ENCODE measurements at regions not wholly inside any gene's neighbourhood (a gene's known extent, or its start where the extent isn't known, plus 50 kb on each side); places are given as distances from the start of the nearest gene placed in this dataset.

DNA sequence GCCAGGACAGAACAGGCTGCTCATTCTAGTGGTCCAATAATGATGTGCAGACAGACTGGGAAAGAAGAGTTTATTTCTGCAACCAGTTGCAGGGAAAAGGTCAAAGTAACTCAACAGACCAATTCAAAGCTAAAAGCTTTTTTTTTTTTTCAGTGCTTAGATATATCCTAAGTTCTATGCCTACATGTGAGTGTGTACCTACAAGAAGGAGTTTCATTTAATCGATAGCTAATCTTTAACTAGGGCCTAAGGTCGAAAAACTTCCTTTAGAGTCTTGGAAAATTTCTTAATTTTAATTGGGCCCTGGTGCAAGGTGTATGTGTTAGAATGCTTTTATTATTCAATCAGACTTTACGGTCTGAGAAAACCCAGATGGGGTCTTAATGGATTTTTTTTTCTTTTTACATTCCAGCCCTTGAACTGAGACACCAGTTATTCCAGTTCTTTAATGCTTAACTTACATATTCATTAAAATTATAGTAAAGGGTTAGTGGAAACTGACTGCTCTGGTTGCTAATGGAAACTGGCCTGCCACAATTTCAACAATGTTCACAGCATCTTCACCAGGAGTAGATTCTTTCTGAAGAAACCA is 365.3 kb downstream of the MTRR start:
- no peak for DNase-seq (ENCODE audit: low read depth in 2 of 3, low spot score in 2 of 3)

DNA sequence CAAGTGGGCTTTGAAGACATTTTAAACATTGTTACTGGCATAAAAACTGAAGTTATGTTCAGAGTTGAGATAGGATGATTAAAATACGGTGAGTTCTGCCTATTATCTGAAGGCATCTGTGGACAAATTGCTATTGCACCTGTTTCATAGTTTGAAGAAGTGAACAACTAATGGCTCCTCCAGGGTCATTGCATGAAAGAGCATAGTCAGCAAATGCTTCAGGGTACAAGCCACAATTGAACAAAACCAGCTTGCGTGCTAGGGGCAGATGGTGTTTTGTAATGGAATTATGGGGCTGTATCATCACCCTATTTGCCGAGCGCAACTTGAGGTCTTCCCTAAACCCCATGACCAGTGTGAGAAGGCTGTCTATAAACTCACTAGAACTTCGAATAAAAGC is 369.1 kb downstream of the MTRR start:
- DNase-seq (ENCODE audit: low read depth in 2 of 3, low spot score in 2 of 3), result no peak

DNA sequence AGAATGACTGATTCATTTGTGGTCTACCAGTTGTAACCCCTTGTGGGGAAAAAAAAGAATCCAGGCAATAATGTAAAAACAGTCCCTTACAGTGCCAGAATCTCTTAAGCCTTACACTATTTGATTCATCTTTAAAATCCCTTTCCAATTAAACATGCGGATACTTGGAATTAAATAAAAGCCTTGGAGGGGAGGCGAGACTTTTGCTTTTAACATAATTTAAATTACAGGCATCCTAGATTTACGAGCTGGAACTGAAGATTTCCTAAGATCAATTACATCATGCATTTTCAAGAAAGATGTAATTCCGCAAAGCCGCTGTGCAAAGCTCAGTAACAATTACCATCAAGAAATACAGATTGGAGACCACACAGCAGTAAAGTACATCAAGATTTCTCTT is 370.2 kb downstream of the MTRR start:
- DNase-seq (ENCODE audit: low read depth in 2 of 3, low spot score in 2 of 3), result no peak

DNA sequence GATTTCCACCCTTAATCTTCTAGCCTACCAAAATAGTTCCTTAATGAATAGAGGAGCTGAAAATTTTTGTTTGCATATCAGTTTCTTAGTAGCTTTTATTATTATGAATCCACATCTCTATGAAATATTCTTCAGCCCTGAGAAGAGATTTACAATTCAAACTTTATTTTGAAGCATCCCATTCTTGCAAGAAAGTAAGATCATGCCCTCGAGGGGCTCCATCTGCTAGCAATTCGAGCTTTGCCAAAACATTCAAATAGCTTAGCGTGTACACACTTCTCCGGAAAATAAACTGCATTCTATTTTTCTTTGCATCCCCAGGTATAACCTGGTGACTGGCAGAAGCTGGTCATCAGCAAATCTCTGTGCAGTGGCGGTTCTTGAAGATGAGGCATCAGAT is 370.7 kb downstream of the MTRR start:
- no peak for DNase-seq (ENCODE audit: low read depth in 2 of 3, low spot score in 2 of 3)

DNA sequence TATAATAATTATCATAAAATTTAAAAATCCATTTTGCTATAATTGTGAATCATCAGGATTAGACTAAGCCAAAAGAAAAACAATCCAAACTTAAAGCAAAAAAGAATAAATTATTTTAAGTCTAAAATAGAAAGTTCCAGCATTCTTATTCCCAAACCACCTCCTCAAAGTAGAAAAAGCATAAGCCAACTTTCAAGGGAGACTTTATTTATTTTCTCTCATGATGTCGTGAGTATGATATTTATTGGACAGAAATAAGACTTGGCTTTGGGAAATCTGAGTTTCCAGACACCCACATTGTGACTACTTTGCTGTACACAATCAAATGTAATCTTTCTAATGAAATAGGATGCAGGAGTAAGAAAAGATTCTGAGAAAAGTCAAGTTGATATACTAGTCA is 372.1 kb downstream of the MTRR start:
- no peak for DNase-seq (ENCODE audit: low read depth in 2 of 3, low spot score in 2 of 3)

DNA sequence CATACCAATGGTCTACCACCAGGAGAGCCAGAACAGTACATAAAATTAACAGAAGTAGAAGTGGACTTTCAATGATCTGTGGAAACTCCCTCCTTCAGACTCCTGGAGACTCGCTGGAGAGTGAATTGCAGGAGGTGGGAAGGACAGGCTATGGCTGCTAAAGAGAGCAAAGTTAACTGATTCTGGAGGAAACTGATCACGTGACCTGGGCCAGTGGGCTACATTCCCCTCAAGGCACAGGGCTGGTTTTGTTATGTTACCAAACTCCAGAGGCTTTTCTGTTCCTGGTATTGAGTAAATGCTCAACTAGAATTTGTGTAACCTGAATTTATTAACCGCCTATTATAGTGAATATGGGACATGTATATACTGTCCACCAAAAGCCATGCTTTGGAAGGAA is 372.6 kb downstream of the MTRR start:
- no peak for DNase-seq (ENCODE audit: low read depth in 2 of 3, low spot score in 2 of 3)

DNA sequence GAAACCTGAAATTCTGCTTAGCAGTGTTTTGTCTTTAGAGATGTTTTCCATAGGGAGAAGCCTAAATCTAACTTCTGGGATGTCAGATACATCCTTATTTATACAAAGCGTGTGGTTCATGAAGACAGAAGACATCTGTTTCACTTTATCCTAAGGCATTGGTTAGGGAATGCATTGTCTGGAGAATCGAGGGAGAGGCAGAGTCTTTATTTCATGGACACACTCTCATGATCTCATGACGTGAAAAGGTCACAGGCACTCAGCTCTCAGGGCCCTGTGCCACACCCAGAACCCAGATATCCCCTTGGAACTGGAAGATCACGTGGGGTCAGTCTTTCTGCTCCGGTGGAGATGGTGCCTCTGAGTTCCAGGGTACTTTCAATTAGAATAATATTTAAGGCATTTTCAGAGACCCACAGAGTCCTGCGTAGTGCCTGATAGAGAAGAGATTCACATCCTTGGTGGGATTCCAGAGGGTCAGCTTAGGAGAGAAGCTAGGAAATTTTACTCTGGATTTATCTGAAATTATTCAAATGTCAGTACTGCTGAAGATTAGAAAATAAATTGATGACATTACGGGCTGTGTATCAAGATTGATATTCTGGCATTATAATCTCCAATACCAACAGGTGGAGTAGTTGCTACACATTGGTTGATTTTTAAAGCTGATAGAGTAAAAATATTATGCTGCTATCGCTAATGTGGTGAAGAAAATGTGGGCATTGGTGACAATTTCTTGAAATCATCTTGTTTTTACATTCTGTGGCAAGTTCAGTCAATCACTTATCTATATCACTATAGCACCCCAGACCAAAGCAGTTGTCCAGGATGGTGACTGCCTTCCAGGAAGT is 378.3 kb downstream of the MTRR start:
- DNase-seq (ENCODE audit: low read depth in 2 of 3, low spot score in 2 of 3), result no peak

DNA sequence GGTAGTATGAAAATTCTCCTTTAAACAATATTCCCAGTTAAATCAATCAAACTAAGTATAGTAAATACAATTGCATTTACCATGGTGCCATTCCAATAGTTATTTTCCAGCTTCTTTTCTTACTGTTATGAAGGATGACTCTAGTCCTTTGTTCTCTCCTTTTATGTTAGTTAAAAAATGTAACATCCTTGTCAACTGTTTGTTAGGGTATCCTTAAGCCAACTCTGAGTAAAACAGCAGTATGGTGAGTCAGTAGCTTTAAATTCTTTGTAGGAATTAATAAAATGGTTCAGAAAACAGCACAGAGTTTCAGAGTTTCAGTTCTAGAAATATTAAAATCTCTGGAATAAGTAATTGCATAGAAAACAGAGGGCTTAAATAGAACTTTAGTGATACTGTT is 384.4 kb downstream of the MTRR start:
- no peak for DNase-seq (ENCODE audit: low read depth in 2 of 3, low spot score in 2 of 3)

DNA sequence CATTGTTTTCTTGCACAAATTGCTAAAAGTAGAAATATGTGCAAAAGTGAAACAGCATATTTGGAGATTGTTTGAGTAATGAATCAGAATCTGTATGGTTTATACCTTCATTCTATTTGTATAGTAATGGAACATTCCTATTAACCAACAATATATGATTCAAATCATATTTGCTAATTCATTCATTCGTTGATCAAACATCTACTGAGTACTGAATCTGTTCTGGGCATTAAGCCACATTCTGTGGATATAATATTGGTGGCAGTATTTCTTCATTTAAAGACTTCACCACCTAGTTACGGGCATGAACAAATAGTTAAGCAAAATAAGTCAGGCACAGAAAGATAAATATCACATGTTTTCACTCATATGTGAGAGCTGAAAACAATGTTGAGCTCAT is 385.7 kb downstream of the MTRR start:
- no peak for DNase-seq (ENCODE audit: low read depth in 2 of 3, low spot score in 2 of 3)

DNA sequence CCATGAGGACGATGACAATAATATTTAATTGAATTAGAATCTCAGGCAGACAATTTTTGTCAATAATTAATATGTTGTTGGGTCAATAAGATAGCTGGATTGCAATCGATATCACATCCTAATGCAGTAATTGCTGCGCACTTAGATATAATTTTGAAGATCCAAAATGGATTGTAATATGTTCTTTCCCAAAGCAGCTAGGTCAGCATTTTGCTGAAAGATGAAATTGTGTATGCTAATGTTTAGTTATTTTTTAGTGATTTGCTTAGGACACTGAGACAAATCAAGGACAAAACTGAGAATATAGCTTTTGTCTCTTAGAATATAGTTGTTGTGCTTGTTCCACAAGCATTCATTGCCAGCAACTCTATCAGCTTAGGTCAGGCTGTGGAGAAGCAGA is 389.9 kb downstream of the MTRR start:
- DNase-seq (ENCODE audit: low read depth in 2 of 3, low spot score in 2 of 3), result no peak

DNA sequence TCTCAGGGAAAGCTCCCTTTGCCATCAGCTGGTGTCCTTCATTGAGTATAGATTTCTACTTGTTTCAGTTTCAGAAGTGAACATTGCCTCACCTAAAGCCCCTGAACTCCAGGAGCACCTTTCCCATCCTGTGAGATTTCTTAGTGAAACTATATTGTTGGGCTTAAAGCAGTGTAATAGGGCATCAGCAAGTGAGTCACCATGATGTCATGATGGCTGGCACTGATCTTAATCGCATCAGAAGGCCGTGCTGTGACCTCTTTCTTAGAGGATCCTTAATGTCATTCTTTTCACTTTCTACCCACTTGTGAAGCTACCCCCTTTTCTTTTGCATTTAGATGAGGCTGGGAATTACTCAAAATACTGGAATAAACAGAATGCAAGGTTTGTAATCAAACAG is 401.3 kb downstream of the MTRR start:
- DNase-seq (ENCODE audit: low read depth in 2 of 3, low spot score in 2 of 3), result no peak

DNA sequence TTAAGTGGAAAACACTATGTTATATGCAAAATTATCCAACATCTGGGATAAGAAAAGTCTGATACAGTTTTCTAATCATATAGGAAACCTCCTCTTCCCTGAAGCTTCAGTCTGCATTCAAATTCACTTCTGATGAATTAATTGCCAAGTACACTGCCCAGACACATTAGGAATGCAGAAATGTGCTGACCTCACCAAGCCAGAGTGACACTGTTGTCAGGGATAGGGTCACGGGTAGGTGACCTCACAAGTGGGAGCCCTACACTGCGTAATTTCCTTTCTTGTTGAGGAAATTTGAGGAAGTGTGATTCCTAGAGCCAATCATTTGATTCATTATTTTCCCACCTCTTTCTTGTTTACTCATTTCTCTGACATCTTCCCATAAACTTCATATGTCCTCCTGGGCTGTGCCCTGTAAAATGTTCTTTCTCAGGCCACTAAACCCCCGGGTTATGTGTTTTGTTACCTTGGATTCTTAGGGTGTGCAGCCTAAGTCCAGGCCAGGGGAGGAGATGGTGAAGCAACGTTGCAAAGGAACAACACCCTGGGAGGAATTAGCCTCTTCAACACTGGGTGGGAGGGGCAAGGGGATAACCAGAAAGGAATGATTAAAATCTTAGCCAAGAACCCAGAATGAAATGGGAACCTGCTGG is 411.9 kb downstream of the MTRR start:
- DNase-seq (ENCODE audit: low read depth in 2 of 3, low spot score in 2 of 3), result no peak

DNA sequence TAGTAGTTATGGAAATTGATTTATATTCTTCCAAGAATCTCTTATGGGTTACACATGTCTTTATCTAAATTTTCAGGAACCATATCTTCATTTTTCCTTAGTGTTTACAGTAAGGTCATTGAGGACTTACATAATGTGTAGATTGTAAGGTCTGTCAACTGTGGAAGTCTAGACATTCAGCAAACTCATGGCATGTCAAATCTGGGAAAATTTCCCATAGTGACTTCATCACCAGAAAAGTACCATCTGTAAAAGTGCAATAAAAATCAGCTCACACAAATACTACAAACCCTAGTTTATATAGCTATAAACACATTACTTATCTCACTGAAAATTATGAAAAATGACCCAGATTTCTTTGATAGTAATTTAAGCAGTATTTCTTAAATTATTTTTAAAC is 419.4 kb downstream of the MTRR start:
- DNase-seq (ENCODE audit: low read depth in 2 of 3, low spot score in 2 of 3), result no peak

DNA sequence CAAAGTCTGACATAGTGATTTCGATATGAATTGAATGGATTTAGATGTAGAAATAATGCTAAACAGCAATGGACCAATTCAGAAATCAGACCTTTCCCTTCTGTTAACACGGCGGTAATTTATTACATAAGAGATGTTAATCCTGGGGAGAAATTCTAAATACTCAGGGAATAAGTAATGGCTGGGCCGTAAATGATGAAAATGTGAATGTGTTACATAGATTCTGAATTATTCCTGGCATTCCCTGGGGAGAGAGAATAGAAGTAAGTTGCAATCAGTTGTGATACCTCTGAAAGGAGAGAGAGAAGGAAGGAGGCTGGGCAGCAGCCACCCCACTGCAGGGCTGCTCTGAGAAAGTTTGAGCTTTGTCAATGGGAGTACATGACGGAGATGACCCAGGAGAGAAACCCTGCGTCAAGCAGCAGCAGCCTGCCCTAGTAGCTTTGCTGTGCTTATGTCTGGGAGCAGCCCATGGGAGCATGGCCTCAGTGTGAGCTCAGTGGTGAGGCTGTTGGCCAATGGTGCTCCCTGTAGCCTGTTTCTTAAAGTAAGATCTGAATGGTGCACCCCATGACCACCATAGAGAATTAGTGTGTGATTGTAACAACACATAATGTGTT is 420.1 kb downstream of the MTRR start:
- DNase-seq (ENCODE audit: low read depth in 2 of 3, low spot score in 2 of 3), result no peak

DNA sequence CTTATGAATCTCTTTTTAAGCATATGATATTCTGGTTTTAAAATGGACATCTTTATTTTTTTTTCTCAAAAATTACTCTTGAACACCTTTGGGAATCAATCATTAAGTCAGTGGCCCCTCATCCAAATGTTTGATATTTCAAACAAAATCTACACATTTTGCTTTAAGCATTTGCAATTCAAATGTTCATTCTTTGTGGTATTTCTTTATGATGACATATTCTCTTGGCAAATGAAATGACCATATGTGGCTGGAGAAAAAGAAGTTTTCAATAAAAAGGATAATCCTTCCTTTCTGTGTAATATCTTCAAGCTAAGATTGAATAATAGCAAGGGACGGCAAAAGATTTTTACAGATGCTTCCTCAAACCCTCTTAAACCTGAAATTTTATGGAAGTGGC is 420.8 kb downstream of the MTRR start:
- DNase-seq (ENCODE audit: low read depth in 2 of 3, low spot score in 2 of 3), result no peak

DNA sequence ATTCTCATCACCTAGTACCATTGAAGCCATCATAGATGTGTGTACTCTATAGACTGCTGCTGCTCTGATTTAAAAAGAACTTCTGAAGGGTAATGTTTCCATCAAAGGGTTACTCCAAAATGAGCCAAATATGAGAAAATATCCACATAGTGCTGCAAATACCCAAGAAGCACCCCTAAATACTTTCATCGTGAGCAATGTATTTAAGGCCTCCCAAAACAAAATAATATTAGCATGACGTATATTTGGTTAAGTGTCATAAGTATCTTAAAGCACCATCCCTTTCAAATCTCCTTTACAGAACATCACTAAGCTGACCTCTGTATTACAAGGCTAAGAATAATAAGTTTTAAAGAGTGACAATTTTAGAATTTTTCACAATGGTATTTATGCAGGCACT is 421.8 kb downstream of the MTRR start:
- DNase-seq (ENCODE audit: low read depth in 2 of 3, low spot score in 2 of 3), result no peak

DNA sequence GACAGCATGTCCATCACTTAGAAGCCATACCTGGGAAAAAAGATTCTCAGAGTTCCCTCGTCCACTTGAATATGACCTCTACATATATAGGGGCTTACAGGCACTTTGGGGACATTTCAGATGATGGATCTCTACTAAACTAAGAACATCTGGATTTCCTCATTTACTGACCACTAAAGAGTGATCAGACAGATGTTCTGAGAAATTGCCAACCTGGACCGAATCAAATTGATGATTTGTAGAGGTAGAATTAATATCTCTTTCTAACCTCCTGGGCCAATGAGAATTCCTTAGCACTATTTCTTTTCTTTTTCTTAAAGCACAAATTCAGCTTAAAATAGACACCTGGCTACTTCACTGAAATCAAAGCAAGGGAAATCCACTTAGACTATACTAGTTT is 422.7 kb downstream of the MTRR start:
- DNase-seq (ENCODE audit: low read depth in 2 of 3, low spot score in 2 of 3), result no peak

DNA sequence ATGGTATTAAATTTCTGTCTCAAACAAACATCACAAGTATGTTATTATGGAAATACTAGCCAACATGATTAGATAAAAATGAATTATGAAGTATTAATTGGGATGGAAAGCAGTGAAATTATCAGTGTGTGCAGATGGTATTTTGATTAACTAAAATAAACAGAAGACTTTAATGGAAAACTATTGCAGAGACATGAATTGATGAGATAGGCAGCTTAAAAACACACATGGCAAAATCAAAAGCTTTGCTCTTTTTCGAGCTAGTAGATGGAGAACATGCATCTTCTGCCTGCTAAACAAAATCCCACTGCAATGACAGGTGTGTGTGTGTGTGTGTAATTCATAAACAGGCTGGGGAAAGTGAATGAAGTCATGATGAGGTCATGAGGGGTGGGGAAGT is 426.2 kb downstream of the MTRR start:
- DNase-seq (ENCODE audit: low read depth in 2 of 3, low spot score in 2 of 3), result no peak

DNA sequence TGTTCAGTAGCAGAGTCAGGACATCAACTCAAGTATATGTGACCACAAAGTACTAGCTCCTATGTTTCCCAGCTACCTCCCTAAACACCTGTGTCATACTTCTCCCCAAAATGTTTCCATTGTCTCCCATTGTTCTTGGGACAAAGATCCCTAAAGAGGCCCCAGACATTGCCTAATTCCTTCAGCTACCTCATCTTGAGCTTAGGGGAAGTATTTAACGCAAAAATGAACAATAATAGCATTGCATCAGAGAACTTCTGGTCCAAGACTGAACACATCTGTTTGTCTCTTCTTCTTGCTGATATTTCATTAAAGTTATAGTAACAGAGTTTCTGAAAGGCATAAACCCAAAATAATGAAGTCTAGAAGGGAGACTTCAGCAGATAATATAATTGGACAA is 430.8 kb downstream of the MTRR start:
- no peak for DNase-seq (ENCODE audit: low read depth in 2 of 3, low spot score in 2 of 3)

DNA sequence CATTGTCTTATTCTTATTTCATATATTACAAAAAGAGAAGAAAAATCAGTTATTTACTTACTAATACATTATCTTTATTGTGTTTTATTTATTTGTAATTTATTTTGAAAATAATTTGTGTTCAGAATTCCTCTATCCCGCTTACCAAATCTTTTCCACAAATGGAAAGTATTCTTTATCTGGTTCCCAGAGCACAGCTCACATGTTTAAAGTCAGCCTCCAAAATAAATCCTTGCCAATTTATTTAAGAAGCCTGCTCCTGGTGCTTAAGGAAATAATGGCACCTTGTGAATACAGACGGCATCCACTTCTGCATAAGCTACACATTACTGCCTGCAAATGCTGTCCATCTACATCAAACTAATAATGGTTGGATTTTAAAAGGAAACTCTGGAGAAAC is 435.4 kb downstream of the MTRR start:
- no peak for DNase-seq (ENCODE audit: low read depth in 2 of 3, low spot score in 2 of 3)

DNA sequence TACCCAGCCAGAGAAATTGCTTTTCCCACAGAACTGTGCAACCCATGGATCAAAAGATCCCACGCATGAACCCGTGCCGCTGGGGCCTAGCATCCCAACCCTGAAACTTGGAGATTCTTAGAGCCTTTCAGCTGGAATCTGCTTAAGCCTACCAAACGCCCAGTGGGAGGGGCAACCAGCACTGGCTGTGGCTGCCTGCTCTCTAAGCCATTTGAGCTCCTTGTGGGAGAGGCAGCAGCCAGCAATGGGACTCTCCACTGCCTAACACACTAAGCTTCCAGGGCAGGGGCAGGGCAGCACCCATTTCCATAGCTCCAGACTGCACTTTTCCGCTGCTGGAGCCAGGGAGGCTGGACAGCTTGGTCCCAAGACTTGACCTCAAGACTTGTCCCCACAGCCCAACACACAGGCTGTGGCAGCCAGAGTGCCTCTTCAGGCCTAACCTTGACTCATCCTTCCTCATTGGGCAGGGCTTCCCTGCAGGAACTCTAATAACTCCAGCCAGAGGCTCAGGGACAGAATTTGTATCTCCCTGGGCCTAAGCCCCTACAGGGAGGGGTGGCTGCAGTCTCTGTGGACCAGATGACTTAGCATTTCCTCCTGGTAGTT is 437.4 kb downstream of the MTRR start:
- DNase-seq (ENCODE audit: low read depth in 2 of 3, low spot score in 2 of 3), result no peak

DNA sequence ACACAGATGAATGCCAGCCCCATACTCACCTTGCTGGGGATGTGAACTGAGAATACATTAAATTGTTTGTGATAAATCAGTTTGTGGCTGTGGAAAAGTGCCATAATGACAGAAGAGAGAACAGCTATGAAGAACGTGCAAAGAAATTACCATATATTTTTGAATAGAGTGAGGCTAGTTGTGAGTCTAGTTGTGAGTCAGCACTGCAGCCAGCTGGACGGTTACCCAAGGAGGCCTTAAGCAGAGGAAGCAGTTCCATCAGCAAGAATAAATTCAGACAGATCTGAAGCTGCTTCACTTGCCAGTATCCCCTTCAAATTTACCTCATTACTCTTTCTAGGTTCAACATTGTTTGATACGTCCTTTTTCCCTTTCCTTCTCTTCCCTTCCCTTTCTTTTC is 446.0 kb downstream of the MTRR start:
- no peak for DNase-seq (ENCODE audit: low read depth in 2 of 3, low spot score in 2 of 3)
